Transverse colon (tissue), 3 donors: ENCODE measurements at regions not wholly inside any gene's neighbourhood (a gene's known extent, or its start where the extent isn't known, plus 50 kb on each side); places are given as distances from the start of the nearest gene placed in this dataset.

Experiments used
- EP300 ChIP-seq: sonication (generic); formaldehyde crosslinking; IDR thresholded peaks from one replicate; pipeline ENCODE4 v1.6.1; 2017; ENCODE audit warnings: antibody characterized with exemption, low read depth
- TF ChIP-seq, protein P1 (sequence below), 5 experiments: fragments of 200-600 bp in 3 of 5; fragments of 450-650 bp in 2 of 5; sonication (generic) in 3 of 5; IDR thresholded peaks; 1 replicate in 2 of 5; 2 replicates in 3 of 5; pipeline ENCODE4 v1.5.1; 2016 to 2017; ENCODE audit warnings: antibody characterized with exemption in 5 of 5, inconsistent platforms in 3 of 5, mild to moderate bottlenecking in 2 of 5, moderate library complexity in 1 of 5

DNA sequence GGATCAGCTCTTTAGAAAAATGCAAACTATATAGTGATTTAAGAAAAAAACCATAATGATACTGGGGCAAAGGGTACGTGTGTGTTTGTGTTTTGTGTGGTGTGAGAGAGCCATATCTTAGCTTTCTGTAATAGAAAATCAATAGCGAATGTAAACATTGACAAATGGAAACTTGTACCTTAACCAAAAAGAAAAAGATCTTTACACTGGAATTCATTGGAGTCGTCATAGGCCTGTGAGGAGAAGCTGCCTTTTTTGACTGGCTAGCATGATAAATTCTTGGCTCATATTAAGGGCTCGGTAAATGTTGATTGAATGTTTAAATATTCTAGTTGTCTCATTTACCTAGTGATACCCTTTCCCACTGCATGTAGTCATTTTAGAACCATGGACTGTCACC, 161.8 kb upstream of the ASCC3 start:
- TF ChIP-seq, protein P1, sequence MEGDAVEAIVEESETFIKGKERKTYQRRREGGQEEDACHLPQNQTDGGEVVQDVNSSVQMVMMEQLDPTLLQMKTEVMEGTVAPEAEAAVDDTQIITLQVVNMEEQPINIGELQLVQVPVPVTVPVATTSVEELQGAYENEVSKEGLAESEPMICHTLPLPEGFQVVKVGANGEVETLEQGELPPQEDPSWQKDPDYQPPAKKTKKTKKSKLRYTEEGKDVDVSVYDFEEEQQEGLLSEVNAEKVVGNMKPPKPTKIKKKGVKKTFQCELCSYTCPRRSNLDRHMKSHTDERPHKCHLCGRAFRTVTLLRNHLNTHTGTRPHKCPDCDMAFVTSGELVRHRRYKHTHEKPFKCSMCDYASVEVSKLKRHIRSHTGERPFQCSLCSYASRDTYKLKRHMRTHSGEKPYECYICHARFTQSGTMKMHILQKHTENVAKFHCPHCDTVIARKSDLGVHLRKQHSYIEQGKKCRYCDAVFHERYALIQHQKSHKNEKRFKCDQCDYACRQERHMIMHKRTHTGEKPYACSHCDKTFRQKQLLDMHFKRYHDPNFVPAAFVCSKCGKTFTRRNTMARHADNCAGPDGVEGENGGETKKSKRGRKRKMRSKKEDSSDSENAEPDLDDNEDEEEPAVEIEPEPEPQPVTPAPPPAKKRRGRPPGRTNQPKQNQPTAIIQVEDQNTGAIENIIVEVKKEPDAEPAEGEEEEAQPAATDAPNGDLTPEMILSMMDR (IDR thresholded peaks at IDR 0.05), result no peak
- no peak for TF ChIP-seq EP300
